Panc1 (cell line): ENCODE measurements at regions not wholly inside any gene's neighbourhood (a gene's known extent, or its start where the extent isn't known, plus 50 kb on each side); places are given as distances from the start of the nearest gene placed in this dataset.

Experiments used
- ATAC-seq: fragments of 200-7000 bp; cut with Tn5 transposase; 2 replicates; pipeline ENCODE4 v1.9.1; 2020; ENCODE audit warnings: mild to moderate bottlenecking, moderate library complexity
- BruUV-seq: library from RNA; stranded (reverse); fragments of 400-500 nt; replicated peaks from 2 replicates; lab custom pipeline; 2021; lab: Mats Ljungman, UMichigan
- CTCF ChIA-PET: fragments of 300-600 bp; sonication (Branson Sonifier 250); formaldehyde crosslinking; loops from one replicate; lab custom pipeline; 2022; ENCODE audit warnings: antibody characterized with exemption; lab: Charles Lee
- POLR2A ChIA-PET: fragments of 300-600 bp; sonication (Branson Sonifier 250); formaldehyde crosslinking; loops from one replicate; lab custom pipeline; 2022; ENCODE audit warnings: antibody characterized with exemption; lab: Charles Lee
- DNase-seq: peaks from one replicate; pipeline ENCODE4 v3.0.0-alpha.2; 2010; ENCODE audit warnings: low read depth, low spot score
- H3K27ac ChIP-seq: 2 replicates; pipeline ENCODE4 v1.5.1; 2011; ENCODE audit warnings: mild to moderate bottlenecking, low read length, inconsistent platforms
- H3K27me3 ChIP-seq: fragments of 200-500 bp; sonication (Bioruptor generic); 2 replicates; pipeline ENCODE4 v1.6.0; 2014; ENCODE audit warnings: low read length, inconsistent platforms; ENCODE audit not compliant: control insufficient read depth, insufficient read depth
- H3K36me3 ChIP-seq: fragments of 200-500 bp; sonication (Bioruptor generic); 2 replicates; pipeline ENCODE4 v1.5.1; 2014; ENCODE audit warnings: inconsistent platforms, mild to moderate bottlenecking, low read length, moderate library complexity; ENCODE audit not compliant: control insufficient read depth, insufficient read depth
- H3K4me1 ChIP-seq: 2 replicates; pipeline ENCODE4 v1.5.1; 2011; ENCODE audit warnings: inconsistent platforms, mild to moderate bottlenecking, low read length, moderate library complexity; ENCODE audit not compliant: control insufficient read depth, insufficient read depth
- H3K4me3 ChIP-seq, 2 experiments: 2 replicates each; pipeline ENCODE4 v1.5.1; 2011 to 2012; ENCODE audit warnings: low read depth in 2 of 2, low read length in 2 of 2, mild to moderate bottlenecking in 2 of 2, inconsistent platforms in 1 of 2, moderate library complexity in 1 of 2
- H3K9me3 ChIP-seq: fragments of 200-500 bp; sonication (Bioruptor generic); 2 replicates; pipeline ENCODE4 v1.5.1; 2014; ENCODE audit warnings: low read depth, mild to moderate bottlenecking, inconsistent platforms, low read length, moderate library complexity; ENCODE audit not compliant: control insufficient read depth, insufficient read depth
- POLR2AphosphoS5 ChIP-seq: IDR thresholded peaks from 2 replicates; pipeline ENCODE4 v1.6.1; 2012; ENCODE audit warnings: mild to moderate bottlenecking, low read depth, low read length, moderate library complexity
- SIN3A ChIP-seq: IDR thresholded peaks from 2 replicates; pipeline ENCODE4 v1.6.1; 2012; ENCODE audit warnings: low read depth, mild to moderate bottlenecking, low read length, moderate library complexity, borderline replicate concordance; ENCODE audit not compliant: insufficient read depth
- TCF7L2 ChIP-seq: IDR thresholded peaks from 2 replicates; pipeline ENCODE4 v1.6.1; 2011; ENCODE audit warnings: mild to moderate bottlenecking, low read depth, low read length, inconsistent platforms
- in situ Hi-C: cut with HindIII; loops from 2 replicates; pipeline ENCODE4 v1.10.0; 2016; ENCODE audit warnings: low sequenced_read_pairs, low pct_unique_long_range_greater_than_20kb
- intact Hi-C: fragments of 100-400 bp; cut with micrococcal nuclease; formaldehyde crosslinking; loops from one replicate; pipeline ENCODE4 v1.10.0; 2022; ENCODE audit not compliant: unreplicated experiment
- TF ChIP-seq, protein P1 (sequence below): fragments of 450-650 bp; IDR thresholded peaks from 2 replicates; pipeline ENCODE4 v1.5.1; 2017; ENCODE audit warnings: mild to moderate bottlenecking
- TF ChIP-seq, protein P2 (sequence below), 2 experiments: IDR thresholded peaks; 2 replicates each; pipeline ENCODE4 v1.6.1; 2011 to 2012; ENCODE audit warnings: low read depth in 2 of 2, control low read depth in 1 of 2, low read length in 1 of 2, mild to moderate bottlenecking in 1 of 2, moderate library complexity in 1 of 2; ENCODE audit not compliant: insufficient read depth in 1 of 2

DNA sequence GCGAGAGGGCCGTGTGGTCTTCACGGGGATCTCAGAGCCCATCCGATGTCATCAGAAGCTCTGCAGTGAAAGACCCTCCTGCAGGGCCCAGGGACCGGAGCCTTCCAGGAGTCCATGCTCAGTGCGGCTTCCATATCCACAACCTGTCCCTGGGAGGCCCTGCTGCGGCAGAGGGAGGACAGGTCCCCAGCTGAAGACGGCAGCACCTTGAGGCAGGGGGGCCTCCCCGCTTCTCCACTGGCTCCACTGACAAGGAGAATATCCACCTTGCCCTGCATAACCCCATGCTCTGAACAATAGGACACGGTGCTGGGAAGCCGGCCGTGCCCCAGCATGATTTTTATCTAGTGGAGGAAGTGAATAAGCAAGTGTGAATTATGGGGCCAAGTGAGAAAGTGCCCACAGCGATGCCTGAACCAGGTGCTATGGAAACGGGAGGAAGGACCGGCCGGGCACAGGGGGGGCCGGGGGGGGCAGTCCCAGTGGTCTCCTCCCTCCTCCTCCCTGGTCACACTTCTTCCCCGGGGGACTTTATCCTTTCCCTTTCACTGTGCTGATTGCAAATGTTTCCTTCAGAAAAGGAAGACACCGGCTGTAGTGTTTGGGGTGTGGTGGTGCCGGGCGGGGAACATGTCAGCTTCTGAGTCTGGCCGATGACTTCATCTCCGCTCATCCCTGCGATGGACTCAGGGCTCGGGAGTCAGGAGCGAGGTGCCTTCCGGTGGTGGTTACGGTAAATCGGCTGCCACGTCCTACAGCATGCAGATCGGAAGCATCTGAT lies 225.1 kb downstream of the ERMARD start:
- Histone ChIP-seq H3K27me3 (peaks cover 14% of the 10 kb centered on the region; the same call in 1 of the 2 replicates), H3K4me3 (no peak overlapping the region), H3K27ac (no peak overlapping the region), H3K4me1 (no peaks in the 10 kb centered on the region), H3K9me3 (no peaks in the 10 kb centered on the region), H3K36me3 (no peaks in the 10 kb centered on the region)
- DNase-seq = no peak
- ChIA-PET POLR2A (no interaction called here), CTCF (no interaction called here)
- ATAC-seq = no peak
- intact Hi-C loops (no loop called here), in situ Hi-C loops (no loop called here)
- TF ChIP-seq, protein P1, sequence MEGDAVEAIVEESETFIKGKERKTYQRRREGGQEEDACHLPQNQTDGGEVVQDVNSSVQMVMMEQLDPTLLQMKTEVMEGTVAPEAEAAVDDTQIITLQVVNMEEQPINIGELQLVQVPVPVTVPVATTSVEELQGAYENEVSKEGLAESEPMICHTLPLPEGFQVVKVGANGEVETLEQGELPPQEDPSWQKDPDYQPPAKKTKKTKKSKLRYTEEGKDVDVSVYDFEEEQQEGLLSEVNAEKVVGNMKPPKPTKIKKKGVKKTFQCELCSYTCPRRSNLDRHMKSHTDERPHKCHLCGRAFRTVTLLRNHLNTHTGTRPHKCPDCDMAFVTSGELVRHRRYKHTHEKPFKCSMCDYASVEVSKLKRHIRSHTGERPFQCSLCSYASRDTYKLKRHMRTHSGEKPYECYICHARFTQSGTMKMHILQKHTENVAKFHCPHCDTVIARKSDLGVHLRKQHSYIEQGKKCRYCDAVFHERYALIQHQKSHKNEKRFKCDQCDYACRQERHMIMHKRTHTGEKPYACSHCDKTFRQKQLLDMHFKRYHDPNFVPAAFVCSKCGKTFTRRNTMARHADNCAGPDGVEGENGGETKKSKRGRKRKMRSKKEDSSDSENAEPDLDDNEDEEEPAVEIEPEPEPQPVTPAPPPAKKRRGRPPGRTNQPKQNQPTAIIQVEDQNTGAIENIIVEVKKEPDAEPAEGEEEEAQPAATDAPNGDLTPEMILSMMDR = no peak
- TF ChIP-seq TCF7L2 (no peak), SIN3A (no peak), POLR2AphosphoS5 (no peak)
- TF ChIP-seq, protein P2, sequence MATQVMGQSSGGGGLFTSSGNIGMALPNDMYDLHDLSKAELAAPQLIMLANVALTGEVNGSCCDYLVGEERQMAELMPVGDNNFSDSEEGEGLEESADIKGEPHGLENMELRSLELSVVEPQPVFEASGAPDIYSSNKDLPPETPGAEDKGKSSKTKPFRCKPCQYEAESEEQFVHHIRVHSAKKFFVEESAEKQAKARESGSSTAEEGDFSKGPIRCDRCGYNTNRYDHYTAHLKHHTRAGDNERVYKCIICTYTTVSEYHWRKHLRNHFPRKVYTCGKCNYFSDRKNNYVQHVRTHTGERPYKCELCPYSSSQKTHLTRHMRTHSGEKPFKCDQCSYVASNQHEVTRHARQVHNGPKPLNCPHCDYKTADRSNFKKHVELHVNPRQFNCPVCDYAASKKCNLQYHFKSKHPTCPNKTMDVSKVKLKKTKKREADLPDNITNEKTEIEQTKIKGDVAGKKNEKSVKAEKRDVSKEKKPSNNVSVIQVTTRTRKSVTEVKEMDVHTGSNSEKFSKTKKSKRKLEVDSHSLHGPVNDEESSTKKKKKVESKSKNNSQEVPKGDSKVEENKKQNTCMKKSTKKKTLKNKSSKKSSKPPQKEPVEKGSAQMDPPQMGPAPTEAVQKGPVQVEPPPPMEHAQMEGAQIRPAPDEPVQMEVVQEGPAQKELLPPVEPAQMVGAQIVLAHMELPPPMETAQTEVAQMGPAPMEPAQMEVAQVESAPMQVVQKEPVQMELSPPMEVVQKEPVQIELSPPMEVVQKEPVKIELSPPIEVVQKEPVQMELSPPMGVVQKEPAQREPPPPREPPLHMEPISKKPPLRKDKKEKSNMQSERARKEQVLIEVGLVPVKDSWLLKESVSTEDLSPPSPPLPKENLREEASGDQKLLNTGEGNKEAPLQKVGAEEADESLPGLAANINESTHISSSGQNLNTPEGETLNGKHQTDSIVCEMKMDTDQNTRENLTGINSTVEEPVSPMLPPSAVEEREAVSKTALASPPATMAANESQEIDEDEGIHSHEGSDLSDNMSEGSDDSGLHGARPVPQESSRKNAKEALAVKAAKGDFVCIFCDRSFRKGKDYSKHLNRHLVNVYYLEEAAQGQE (IDR thresholded peaks at IDR 0.05; ENCODE audit: insufficient read depth in 1 of 2, low read depth in 2 of 2, low read length in 1 of 2) = no peak
- no TSS peak for BruUV-seq

DNA sequence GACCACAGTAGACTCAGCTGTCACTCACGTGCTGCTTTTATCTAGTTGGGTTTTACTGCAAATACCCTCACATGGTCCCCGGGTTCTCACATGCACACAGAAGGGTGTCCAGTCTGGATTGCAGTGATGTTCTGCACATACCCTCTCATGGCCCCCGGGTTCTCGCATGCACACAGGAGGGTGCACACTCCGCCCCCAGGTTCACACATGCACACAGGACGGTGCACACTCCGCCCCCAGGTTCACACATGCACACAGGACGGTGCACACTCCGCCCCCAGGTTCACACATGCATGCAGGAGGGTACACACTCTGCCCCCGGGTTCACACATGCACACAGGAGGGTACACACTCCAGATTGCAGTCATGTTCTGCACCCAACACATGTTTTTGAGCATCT lies 224.3 kb downstream of the ERMARD start:
- in situ Hi-C loops (no loop called here), intact Hi-C loops (no loop called here)
- H3K27ac ChIP-seq = no peak overlapping the region
- DNase-seq (no peak), ATAC-seq (no peak)
- no peaks in the 10 kb centered on the region for H3K36me3 ChIP-seq
- H3K4me3 ChIP-seq = no peak overlapping the region
- no peaks in the 10 kb centered on the region for H3K9me3 ChIP-seq
- TF ChIP-seq SIN3A = no peak
- TF ChIP-seq POLR2AphosphoS5 = no peak
- no peak for TF ChIP-seq TCF7L2
- TF ChIP-seq, protein P2 (IDR thresholded peaks at IDR 0.05; ENCODE audit: insufficient read depth in 1 of 2, low read depth in 2 of 2, low read length in 1 of 2) = no peak
- TF ChIP-seq, protein P1 = no peak
- BruUV-seq = no TSS peak
- ChIA-PET CTCF (no interaction called here), POLR2A (no interaction called here)
- H3K4me1 ChIP-seq = no peaks in the 10 kb centered on the region
- peaks cover 11% of the 10 kb centered on the region; the same call in 1 of the 2 replicates for H3K27me3 ChIP-seq
